T-helper 1 cell (primary cell): ENCODE measurements at regions not wholly inside any gene's neighbourhood (a gene's known extent, or its start where the extent isn't known, plus 50 kb on each side); places are given as distances from the start of the nearest gene placed in this dataset.

Experiments
- DNase-seq, 5 donors: peaks; one replicate each; pipeline ENCODE4 v3.0.0-alpha.2; 2012 to 2020

GRCh38 chr9:11328326-11328725 lies 715.5 kb upstream of the PTPRD start:
- no peak for DNase-seq

- no peak for DNase-seq
Observed at GRCh38 chr9:11335011-11335410, 722.2 kb upstream of the PTPRD start.

GRCh38 chr9:11338130-11338529 lies 725.3 kb upstream of the PTPRD start:
- DNase-seq, result no peak

GRCh38 chr9:11340654-11341053 lies 727.9 kb upstream of the PTPRD start:
- DNase-seq, result no peak

- DNase-seq, result no peak
Observed at GRCh38 chr9:11347437-11347836, 734.6 kb upstream of the PTPRD start.

GRCh38 chr9:11348366-11348765 lies 735.6 kb upstream of the PTPRD start:
- no peak for DNase-seq

GRCh38 chr9:11349187-11349586 lies 736.4 kb upstream of the PTPRD start:
- no peak for DNase-seq

- no peak for DNase-seq
Observed at GRCh38 chr9:11352612-11353011, 739.8 kb upstream of the PTPRD start.

GRCh38 chr9:11356067-11356466 lies 743.3 kb upstream of the PTPRD start:
- DNase-seq, result no peak

GRCh38 chr9:11366585-11367129 lies 753.9 kb upstream of the PTPRD start:
- no peak for DNase-seq

GRCh38 chr9:11374926-11375325 lies 762.1 kb upstream of the PTPRD start:
- no peak for DNase-seq

GRCh38 chr9:11402621-11403020 lies 789.8 kb upstream of the PTPRD start:
- DNase-seq, result no peak

- DNase-seq, result no peak
Observed at GRCh38 chr9:11414241-11414640, 801.4 kb upstream of the PTPRD start.

- DNase-seq, result no peak
Observed at GRCh38 chr9:11417782-11418181, 805.0 kb upstream of the PTPRD start.

- DNase-seq, result no peak
Observed at GRCh38 chr9:11431490-11431889, 818.7 kb upstream of the PTPRD start.

GRCh38 chr9:11432361-11432760 lies 819.6 kb upstream of the PTPRD start:
- no peak for DNase-seq

GRCh38 chr9:11443631-11444030 lies 830.8 kb upstream of the PTPRD start:
- DNase-seq, result no peak

GRCh38 chr9:11457825-11458790 lies 845.3 kb upstream of the PTPRD start:
- DNase-seq, result no peak

GRCh38 chr9:11469745-11470144 lies 856.9 kb upstream of the PTPRD start:
- DNase-seq, result no peak

GRCh38 chr9:11471321-11471720 lies 858.5 kb upstream of the PTPRD start:
- no peak for DNase-seq

- DNase-seq, result no peak
Observed at GRCh38 chr9:11500780-11501179, 888.0 kb upstream of the PTPRD start.

- DNase-seq, result no peak
Observed at GRCh38 chr9:11506980-11507379, 894.2 kb upstream of the PTPRD start.

GRCh38 chr9:11537566-11537965 lies 924.8 kb upstream of the PTPRD start:
- DNase-seq, result no peak

GRCh38 chr9:11542781-11543180 lies 930.0 kb upstream of the PTPRD start:
- DNase-seq, result no peak
